Muscle layer of colon (tissue), 2 donors: ENCODE measurements at regions not wholly inside any gene's neighbourhood (a gene's known extent, or its start where the extent isn't known, plus 50 kb on each side); places are given as distances from the start of the nearest gene placed in this dataset.

ENCODE experiments used
- H3K27ac ChIP-seq: one replicate; pipeline ENCODE4 v1.7.0; 2013; ENCODE audit warnings: low read depth, mild to moderate bottlenecking, low read length, moderate library complexity
- H3K27me3 ChIP-seq, 2 donors: one replicate each; pipeline ENCODE4 v1.7.0; 2013; ENCODE audit warnings: low read length in 2 of 2, mild to moderate bottlenecking in 2 of 2; ENCODE audit not compliant: insufficient read depth in 2 of 2, control insufficient read depth in 1 of 2
- H3K36me3 ChIP-seq: one replicate; pipeline ENCODE4 v1.7.0; 2013; ENCODE audit warnings: mild to moderate bottlenecking, low read length; ENCODE audit not compliant: insufficient read depth
- H3K4me1 ChIP-seq: one replicate; pipeline ENCODE4 v1.7.0; 2013; ENCODE audit warnings: mild to moderate bottlenecking, low read length; ENCODE audit not compliant: insufficient read depth
- H3K4me3 ChIP-seq, 2 donors: one replicate each; pipeline ENCODE4 v1.7.0; 2013; ENCODE audit warnings: low read length in 2 of 2, low read depth in 1 of 2, mild to moderate bottlenecking in 1 of 2, moderate library complexity in 1 of 2
- H3K9ac ChIP-seq: one replicate; pipeline ENCODE4 v1.7.0; 2013; ENCODE audit warnings: low read length
- H3K9me3 ChIP-seq: one replicate; pipeline ENCODE4 v1.7.0; 2013; ENCODE audit warnings: mild to moderate bottlenecking, low read length
- donor health status: abdominal sarcoma.
- donor health status: Adenocarcinoma of cecum.

- Histone ChIP-seq H3K4me3 (no peak overlapping the region), H3K4me1 (peaks cover 16% of the 10 kb centered on the region), H3K27me3 (no peaks in the 10 kb centered on the region), H3K36me3 (no peaks in the 10 kb centered on the region), H3K9ac (no peak overlapping the region), H3K9me3 (peaks cover 4% of the 10 kb centered on the region), H3K27ac (no peak overlapping the region)
These were observed 210.8 kb downstream of the RFPL4B start for GRCh38 chr6:112557961-112558360.

GRCh38 chr6:112560651-112561050, 213.5 kb downstream of the RFPL4B start:
- H3K9ac ChIP-seq = no peak overlapping the region
- H3K9me3 ChIP-seq = no peaks in the 10 kb centered on the region
- no peaks in the 10 kb centered on the region for H3K27me3 ChIP-seq
- no peaks in the 10 kb centered on the region for H3K36me3 ChIP-seq
- peaks cover 23% of the 10 kb centered on the region for H3K4me1 ChIP-seq
- no peak overlapping the region for H3K4me3 ChIP-seq
- H3K27ac ChIP-seq = no peak overlapping the region

- Histone ChIP-seq H3K9me3 (no peaks in the 10 kb centered on the region), H3K4me3 (no peak overlapping the region), H3K27ac (no peak overlapping the region)
These were observed 215.4 kb downstream of the RFPL4B start for GRCh38 chr6:112562301-112563231.

GRCh38 chr6:112563368-112563767, 216.2 kb downstream of the RFPL4B start:
- Histone ChIP-seq H3K27ac (no peak overlapping the region), H3K4me1 (peaks cover 23% of the 10 kb centered on the region), H3K36me3 (no peaks in the 10 kb centered on the region), H3K27me3 (no peaks in the 10 kb centered on the region), H3K9ac (no peak overlapping the region), H3K9me3 (no peaks in the 10 kb centered on the region), H3K4me3 (no peak overlapping the region)

More at GRCh38 chr6:112562301-112563231, 215.4 kb downstream of the RFPL4B start:
- no peaks in the 10 kb centered on the region for H3K27me3 ChIP-seq
- H3K36me3 ChIP-seq = no peaks in the 10 kb centered on the region
- peaks cover 23% of the 10 kb centered on the region for H3K4me1 ChIP-seq
- no peak overlapping the region for H3K9ac ChIP-seq

GRCh38 chr6:112568066-112568465, 220.9 kb downstream of the RFPL4B start:
- Histone ChIP-seq H3K9me3 (no peaks in the 10 kb centered on the region), H3K27me3 (no peaks in the 10 kb centered on the region), H3K9ac (no peak overlapping the region), H3K36me3 (no peaks in the 10 kb centered on the region), H3K4me3 (no peak overlapping the region), H3K27ac (no peak overlapping the region), H3K4me1 (peaks cover 18% of the 10 kb centered on the region)

GRCh38 chr6:112571488-112572270, 224.5 kb downstream of the RFPL4B start:
- no peak overlapping the region for H3K9ac ChIP-seq
- H3K4me3 ChIP-seq = no peak overlapping the region
- no peaks in the 10 kb centered on the region for H3K27me3 ChIP-seq
- no peaks in the 10 kb centered on the region for H3K36me3 ChIP-seq
- peak overlapping the region; percentile 12 for H3K27ac ChIP-seq
- H3K9me3 ChIP-seq = no peaks in the 10 kb centered on the region
- H3K4me1 ChIP-seq = peaks cover 12% of the 10 kb centered on the region

- Histone ChIP-seq H3K27me3 (no peaks in the 10 kb centered on the region), H3K9ac (no peak overlapping the region), H3K4me3 (no peak overlapping the region), H3K9me3 (no peaks in the 10 kb centered on the region), H3K4me1 (peaks cover 12% of the 10 kb centered on the region), H3K27ac (no peak overlapping the region), H3K36me3 (no peaks in the 10 kb centered on the region)
These were observed 227.1 kb downstream of the RFPL4B start for GRCh38 chr6:112574190-112574589.

- no peak overlapping the region for H3K27ac ChIP-seq
- H3K27me3 ChIP-seq = no peaks in the 10 kb centered on the region
- H3K4me3 ChIP-seq = no peak overlapping the region
- H3K36me3 ChIP-seq = no peaks in the 10 kb centered on the region
- no peak overlapping the region for H3K9ac ChIP-seq
- H3K9me3 ChIP-seq = no peaks in the 10 kb centered on the region
- H3K4me1 ChIP-seq = peaks cover 12% of the 10 kb centered on the region
These were observed 228.2 kb downstream of the RFPL4B start for GRCh38 chr6:112575309-112575834.

GRCh38 chr6:112576423-112576822, 229.3 kb downstream of the RFPL4B start:
- H3K36me3 ChIP-seq = no peaks in the 10 kb centered on the region
- no peak overlapping the region for H3K27ac ChIP-seq
- H3K9ac ChIP-seq = no peak overlapping the region
- peaks cover 10% of the 10 kb centered on the region for H3K4me1 ChIP-seq
- no peaks in the 10 kb centered on the region for H3K27me3 ChIP-seq
- H3K4me3 ChIP-seq = no peak overlapping the region
- no peaks in the 10 kb centered on the region for H3K9me3 ChIP-seq

GRCh38 chr6:112579601-112580000, 232.5 kb downstream of the RFPL4B start:
- no peak overlapping the region for H3K4me3 ChIP-seq
- H3K9me3 ChIP-seq = no peaks in the 10 kb centered on the region
- no peak overlapping the region for H3K27ac ChIP-seq
- no peak overlapping the region for H3K9ac ChIP-seq
- no peaks in the 10 kb centered on the region for H3K36me3 ChIP-seq
- H3K4me1 ChIP-seq = no peaks in the 10 kb centered on the region
- no peaks in the 10 kb centered on the region for H3K27me3 ChIP-seq

GRCh38 chr6:112581015-112581414, 233.9 kb downstream of the RFPL4B start:
- no peaks in the 10 kb centered on the region for H3K36me3 ChIP-seq
- no peaks in the 10 kb centered on the region for H3K27me3 ChIP-seq
- no peak overlapping the region for H3K9ac ChIP-seq
- H3K4me1 ChIP-seq = no peaks in the 10 kb centered on the region
- no peak overlapping the region for H3K27ac ChIP-seq
- H3K9me3 ChIP-seq = no peaks in the 10 kb centered on the region
- H3K4me3 ChIP-seq = no peak overlapping the region
